H1 (cell line): ENCODE measurements at regions not wholly inside any gene's neighbourhood (a gene's known extent, or its start where the extent isn't known, plus 50 kb on each side); places are given as distances from the start of the nearest gene placed in this dataset.

Source experiments
- CTCF ChIA-PET: fragments of 300-600 bp; sonication (Branson Sonifier 250); formaldehyde crosslinking; loops from one replicate; lab custom pipeline; 2021; ENCODE audit not compliant: partially characterized antibody; lab: Charles Lee
- POLR2A ChIA-PET: fragments of 300-600 bp; sonication (Branson Sonifier 250); formaldehyde crosslinking; loops from one replicate; lab custom pipeline; 2021; ENCODE audit warnings: inconsistent platforms; ENCODE audit not compliant: partially characterized antibody; lab: Charles Lee
- DNase-seq, 2 experiments: peaks; one replicate each; pipeline versions ENCODE4 v3.0.0 to v3.0.0-alpha.2; 2010 to 2022; ENCODE audit warnings: low spot score in 2 of 2, low read depth in 1 of 2, mixed read lengths in 1 of 2
- FAIRE-seq: peaks from 2 replicates; lab custom pipeline; 2011; peaks lifted over from hg19 to GRCh38; lab: Jason Lieb, UNC
- H2AFZ ChIP-seq: 2 replicates; pipeline ENCODE4 v1.8.1; 2012; ENCODE audit warnings: low read length, inconsistent platforms
- H2AK5ac ChIP-seq: 2 replicates; pipeline ENCODE4 v1.6.1; 2013; ENCODE audit warnings: low read depth, low read length
- H2BK120ac ChIP-seq: replicated peaks from 2 replicates; pipeline ENCODE3; 2013; ENCODE audit warnings: low read depth, low read length, inconsistent platforms
- H2BK12ac ChIP-seq: 2 replicates; pipeline ENCODE4 v1.6.1; 2013; ENCODE audit warnings: low read depth, low read length
- H2BK15ac ChIP-seq: 2 replicates; pipeline ENCODE4 v1.6.1; 2013; ENCODE audit warnings: low read length
- H2BK20ac ChIP-seq: 2 replicates; pipeline ENCODE4 v1.6.1; 2013; ENCODE audit warnings: low read length
- H2BK5ac ChIP-seq: 2 replicates; pipeline ENCODE4 v1.6.1; 2013; ENCODE audit warnings: low read depth, low read length
- H3K14ac ChIP-seq: 2 replicates; pipeline ENCODE4 v1.6.1; 2013; ENCODE audit warnings: inconsistent platforms; ENCODE audit not compliant: insufficient read length
- H3K18ac ChIP-seq: 2 replicates; pipeline ENCODE4 v1.6.1; 2013; ENCODE audit warnings: low read length; ENCODE audit errors: extremely low read depth
- H3K23ac ChIP-seq: 2 replicates; pipeline ENCODE4 v1.6.1; 2013; ENCODE audit warnings: inconsistent platforms; ENCODE audit not compliant: insufficient read length
- H3K23me2 ChIP-seq: 2 replicates; pipeline ENCODE4 v1.6.1; 2013; ENCODE audit warnings: low read depth, low read length
- H3K27ac ChIP-seq: 2 replicates; pipeline ENCODE4 v1.6.1; 2011; ENCODE audit warnings: low read depth, low read length, inconsistent platforms
- H3K27me3 ChIP-seq, 4 experiments: replicated peaks in 1 of 4; 1 replicate in 1 of 4; 2 replicates in 3 of 4; pipeline versions ENCODE4 v1.6.1 to v1.8.1; 2011 to 2013; ENCODE audit warnings: low read length in 3 of 4, mild to moderate bottlenecking in 3 of 4, inconsistent platforms in 2 of 4, mixed read lengths in 2 of 4, moderate library complexity in 1 of 4; ENCODE audit not compliant: control insufficient read depth in 3 of 4, insufficient read depth in 3 of 4; ENCODE audit errors: extremely low read depth in 1 of 4
- H3K36me3 ChIP-seq, 4 experiments: 2 replicates each; pipeline versions ENCODE4 v1.6.1 to v1.8.1; 2011 to 2013; ENCODE audit warnings: mild to moderate bottlenecking in 4 of 4, low read length in 3 of 4, moderate library complexity in 2 of 4, control low read depth in 1 of 4, inconsistent platforms in 1 of 4; ENCODE audit not compliant: insufficient read depth in 4 of 4, control insufficient read depth in 2 of 4
- H3K4ac ChIP-seq: replicated peaks from 2 replicates; pipeline ENCODE3; 2013; ENCODE audit warnings: low read length, low read depth, mixed read lengths, inconsistent platforms; ENCODE audit not compliant: insufficient read length
- H3K4me1 ChIP-seq, 4 experiments: replicated peaks in 1 of 4; 1 replicate in 1 of 4; 2 replicates in 3 of 4; pipeline versions ENCODE4 v1.6.1 to v1.8.1; 2011 to 2013; ENCODE audit warnings: low read length in 3 of 4, inconsistent platforms in 2 of 4, mixed read lengths in 1 of 4; ENCODE audit not compliant: insufficient read depth in 4 of 4, control insufficient read depth in 3 of 4
- H3K4me2 ChIP-seq, 2 experiments: 2 replicates each; pipeline versions ENCODE4 v1.6.1 to v1.8.1; 2011 to 2013; ENCODE audit warnings: low read depth in 2 of 2, low read length in 2 of 2, control low read depth in 1 of 2, inconsistent platforms in 1 of 2, mild to moderate bottlenecking in 1 of 2; ENCODE audit not compliant: insufficient read depth in 1 of 2
- H3K4me3 ChIP-seq, 4 experiments: fragments of 200-600, 300-600 bp in 1 of 4; sonication (generic), shearing (Covaris generic), sonication (Bioruptor Twin) in 1 of 4; 2 replicates each; pipeline versions ENCODE4 v1.5.1 to v1.8.1; 2011 to 2016; ENCODE audit warnings: low read length in 4 of 4, low read depth in 3 of 4, control low read depth in 2 of 4, inconsistent platforms in 2 of 4, mild to moderate bottlenecking in 2 of 4, mixed read lengths in 1 of 4, moderate library complexity in 1 of 4; ENCODE audit not compliant: insufficient read depth in 2 of 4; ENCODE audit errors: extremely low read depth in 1 of 4
- H3K56ac ChIP-seq: replicated peaks from 2 replicates; pipeline ENCODE3; 2013; ENCODE audit warnings: low read depth, mild to moderate bottlenecking, mixed read lengths, low read length, inconsistent platforms; ENCODE audit not compliant: insufficient read length
- H3K79me1 ChIP-seq: 2 replicates; pipeline ENCODE4 v1.6.1; 2013; ENCODE audit warnings: low read depth, low read length, control low read depth
- H3K79me2 ChIP-seq, 2 experiments: 2 replicates each; pipeline versions ENCODE4 v1.6.1 to v1.8.1; 2012 to 2013; ENCODE audit warnings: low read length in 2 of 2, mild to moderate bottlenecking in 2 of 2, inconsistent platforms in 1 of 2; ENCODE audit not compliant: insufficient read depth in 2 of 2, control insufficient read depth in 1 of 2
- H3K9ac ChIP-seq, 4 experiments: replicated peaks in 1 of 4; 1 replicate in 1 of 4; 2 replicates in 3 of 4; pipeline versions ENCODE4 v1.6.1 to v1.8.1; 2011 to 2013; ENCODE audit warnings: low read depth in 3 of 4, low read length in 3 of 4, control low read depth in 2 of 4, mild to moderate bottlenecking in 2 of 4, moderate library complexity in 2 of 4, inconsistent platforms in 1 of 4; ENCODE audit errors: extremely low read depth in 1 of 4
- H3K9me3 ChIP-seq, 2 experiments: 2 replicates each; pipeline versions ENCODE4 v1.6.1 to v1.8.1; 2012 to 2013; ENCODE audit warnings: mild to moderate bottlenecking in 2 of 2, moderate library complexity in 2 of 2, control low read depth in 1 of 2, inconsistent platforms in 1 of 2, low read depth in 1 of 2, low read length in 1 of 2, mixed read lengths in 1 of 2; ENCODE audit not compliant: insufficient read depth in 2 of 2
- H4K20me1 ChIP-seq, 2 experiments: replicated peaks in 1 of 2; 2 replicates each; pipeline versions ENCODE3 to v1.8.1; 2011 to 2013; ENCODE audit warnings: inconsistent platforms in 2 of 2, low read length in 2 of 2, mild to moderate bottlenecking in 1 of 2; ENCODE audit not compliant: insufficient read depth in 2 of 2, control insufficient read depth in 1 of 2
- H4K5ac ChIP-seq: 2 replicates; pipeline ENCODE4 v1.6.1; 2013; ENCODE audit warnings: low read length, low read depth, mixed read lengths, inconsistent platforms; ENCODE audit not compliant: insufficient read length
- H4K8ac ChIP-seq: 2 replicates; pipeline ENCODE4 v1.8.0; 2013; ENCODE audit warnings: mild to moderate bottlenecking, moderate library complexity, low read length, inconsistent platforms; ENCODE audit not compliant: insufficient read depth; ENCODE audit errors: extremely low read depth
- H4K91ac ChIP-seq: replicated peaks from 2 replicates; pipeline ENCODE3; 2013; ENCODE audit warnings: low read length, mixed read lengths, inconsistent platforms; ENCODE audit not compliant: insufficient read length
- CBX8 ChIP-seq: fragments of 300-800, 300-1000 bp; sonication (generic); IDR thresholded peaks from 2 replicates; pipeline ENCODE4 v1.7.1; 2016; ENCODE audit warnings: low read depth, low read length, borderline replicate concordance
- CHD1 ChIP-seq: IDR thresholded peaks from 2 replicates; pipeline ENCODE4 v1.6.1; 2012; ENCODE audit warnings: low read depth, low read length, improper control_type of control experiment
- CTBP2 ChIP-seq: IDR thresholded peaks from 2 replicates; pipeline ENCODE4 v1.7.0; 2011; ENCODE audit warnings: borderline replicate concordance, mild to moderate bottlenecking, moderate library complexity, mixed read lengths, low read length; ENCODE audit not compliant: insufficient read depth, insufficient read length
- EGR1 ChIP-seq: IDR thresholded peaks from 2 replicates; pipeline ENCODE4 v1.6.1; 2011; ENCODE audit warnings: low read depth, low read length, borderline replicate concordance
- JUN ChIP-seq: IDR thresholded peaks from 2 replicates; pipeline ENCODE4 v1.6.1; 2011; ENCODE audit warnings: low read depth, mild to moderate bottlenecking, improper control_type of control experiment, low read length
- KDM1A ChIP-seq: fragments of 200-600, 300-600 bp; sonication (generic); IDR thresholded peaks from 2 replicates; pipeline ENCODE4 v1.7.1; 2016; ENCODE audit warnings: mild to moderate bottlenecking, low read length, borderline replicate concordance
- RXRA ChIP-seq: IDR thresholded peaks from 2 replicates; pipeline ENCODE4 v1.6.1; 2011; ENCODE audit warnings: low read depth, mild to moderate bottlenecking, low read length, moderate library complexity; ENCODE audit not compliant: insufficient read depth
- SIN3A ChIP-seq, 2 experiments: IDR thresholded peaks in 1 of 2; conservative IDR thresholded peaks in 1 of 2; 2 replicates each; pipeline ENCODE4 v1.6.1; 2011 to 2012; ENCODE audit warnings: low read length in 2 of 2, improper control_type of control experiment in 1 of 2, low read depth in 1 of 2, mild to moderate bottlenecking in 1 of 2
- SRF ChIP-seq: IDR thresholded peaks from 2 replicates; pipeline ENCODE4 v1.6.1; 2011; ENCODE audit warnings: mild to moderate bottlenecking, low read depth, low read length, moderate library complexity
- TAF1 ChIP-seq: IDR thresholded peaks from 2 replicates; pipeline ENCODE4 v1.6.1; 2011; ENCODE audit warnings: mild to moderate bottlenecking, low read depth, low read length
- TEAD4 ChIP-seq: IDR thresholded peaks from 2 replicates; pipeline ENCODE4 v1.6.1; 2012; ENCODE audit warnings: low read depth, low read length, inconsistent platforms, mixed read lengths
- WGBS, 2 experiments: shearing (Covaris generic) in 1 of 2; methylation state at CpG; one replicate each; pipeline versions ENCODE4 v1.1.6 to v1.1.7; 2013 to 2015; ENCODE audit warnings: low lambda C conversion rate in 2 of 2, mixed read lengths in 2 of 2, inconsistent platforms in 1 of 2, low coverage in 1 of 2, missing lambda C conversion rate in 1 of 2; ENCODE audit not compliant: insufficient replicate concordance in 2 of 2, insufficient coverage in 1 of 2, insufficient read length in 1 of 2; ENCODE audit errors: extremely low coverage in 1 of 2, missing lambda C conversion rate in 1 of 2; 5-methylcytosine and 5-hydroxymethylcytosine counted together

DNA sequence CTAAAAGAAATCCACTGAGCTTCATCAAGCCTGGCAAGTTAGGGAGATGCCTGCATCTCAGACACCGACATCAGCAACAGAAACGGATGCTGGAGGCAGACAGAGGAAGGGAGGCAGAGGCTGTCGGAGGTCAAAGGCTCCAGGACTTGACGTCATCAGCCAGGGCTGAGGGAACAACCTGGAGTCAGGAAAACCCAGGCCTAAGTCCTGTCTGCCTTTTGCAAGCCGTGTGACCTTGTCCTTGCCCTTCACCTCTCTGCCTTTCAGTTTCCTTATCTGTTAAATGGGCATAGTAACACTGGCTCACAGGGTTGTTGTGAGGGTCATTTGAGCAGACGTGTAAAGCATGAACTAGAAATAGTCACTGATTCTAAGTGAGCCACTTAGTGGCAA, 194.2 kb downstream of the BCL11B start:
- H4K91ac ChIP-seq = no peak overlapping the region
- no peaks in the 10 kb centered on the region for H3K79me1 ChIP-seq
- H2BK120ac ChIP-seq = no peak overlapping the region
- ChIA-PET CTCF (interaction anchor here (1.5 kb wide), 1 partner anchor 12 kb away, joined by 7 read pairs; no protein-coding TSS in a partner anchor), POLR2A (no interaction called here)
- DNase-seq = no peak
- H2BK20ac ChIP-seq = no peak overlapping the region
- no peak overlapping the region for H3K4ac ChIP-seq
- H3K23me2 ChIP-seq = no peaks in the 10 kb centered on the region
- no peaks in the 10 kb centered on the region for H3K4me1 ChIP-seq
- H4K20me1 ChIP-seq = no peaks in the 10 kb centered on the region
- 86% methylated on average over 6 of the region's 6 CpGs; no CpG with 5 or more reads in 1 of the 2 experiments for WGBS, 2 experiments
- no peak for FAIRE-seq
- no peak overlapping the region for H2BK5ac ChIP-seq
- no peaks in the 10 kb centered on the region; a peak in 1 of 7 replicates for H3K27me3 ChIP-seq
- no peak overlapping the region for H3K27ac ChIP-seq
- no peak overlapping the region for H2BK12ac ChIP-seq
- H3K79me2 ChIP-seq = no peaks in the 10 kb centered on the region
- H4K8ac ChIP-seq = no peak overlapping the region
- H2AK5ac ChIP-seq = no peak overlapping the region
- H3K14ac ChIP-seq = no peak overlapping the region
- no peak overlapping the region for H3K23ac ChIP-seq
- H3K56ac ChIP-seq = no peak overlapping the region
- H3K4me3 ChIP-seq = no peak overlapping the region
- H3K9ac ChIP-seq = no peak overlapping the region
- H4K5ac ChIP-seq = no peak overlapping the region
- H3K18ac ChIP-seq = no peak overlapping the region
- no peak overlapping the region for H2AFZ ChIP-seq
- H3K9me3 ChIP-seq = peaks cover 0 to 3% of the 10 kb centered on the region in 2 experiments; a peak in 1 of 4 replicates
- TF ChIP-seq TEAD4 = no peak
- TF ChIP-seq RXRA = no peak
- no peak for TF ChIP-seq SIN3A (conservative IDR thresholded peaks at IDR 0.05 in 1 of 2, IDR thresholded peaks at IDR 0.05 in 1 of 2; ENCODE audit: low read depth in 1 of 2, low read length in 2 of 2)
- TF ChIP-seq JUN = no peak
- TF ChIP-seq CHD1 = no peak
- TF ChIP-seq TAF1 = no peak
- no peak for TF ChIP-seq KDM1A
- no peak for TF ChIP-seq SRF
- TF ChIP-seq CTBP2 = no peak
- no peak for TF ChIP-seq CBX8
- no peak for TF ChIP-seq EGR1
- TF ChIP-seq, all 59 proteins: peak for 0
- Histone ChIP-seq H3K36me3 (no peaks in the 10 kb centered on the region), H3K4me2 (no peak overlapping the region), H2BK15ac (no peak overlapping the region)
